ENCODE measurements at regions not wholly inside any gene's neighbourhood (a gene's known extent, or its start where the extent isn't known, plus 50 kb on each side); places are given as distances from the start of the nearest gene placed in this dataset.

GRCh38 chr13:24011266-24011665 is 114.0 kb upstream of the C1QTNF9B start:
- Histone ChIP-seq H3K9me3 (no peaks in the 10 kb centered on the region), H3K4me3 (no peak overlapping the region), H3K4me1 (ENCODE audit: low read depth) (no peaks in the 10 kb centered on the region), H3K36me3 (ENCODE audit: low read depth) (no peaks in the 10 kb centered on the region)
- DNase-seq, result no peak
- TF ChIP-seq CTCF (IDR thresholded peaks at IDR 0.05), result no peak
- intact Hi-C loops (cut with DNase I, micrococcal nuclease), result no loop called here
- ATAC-seq, result peak; percentile 6

GRCh38 chr13:24012648-24013047 is 115.3 kb upstream of the C1QTNF9B start:
- H3K9me3 ChIP-seq, result no peaks in the 10 kb centered on the region
- ATAC-seq, result peak; percentile 55
- DNase-seq, result no peak
- intact Hi-C loops (cut with DNase I, micrococcal nuclease), result no loop called here
- no peak overlapping the region for H3K4me3 ChIP-seq
- no peak for TF ChIP-seq CTCF (IDR thresholded peaks at IDR 0.05)
- H3K36me3 ChIP-seq (ENCODE audit: low read depth), result no peaks in the 10 kb centered on the region
- H3K4me1 ChIP-seq (ENCODE audit: low read depth), result no peaks in the 10 kb centered on the region

GRCh38 chr13:24013189-24013588 is 115.9 kb upstream of the C1QTNF9B start:
- intact Hi-C loops (cut with DNase I, micrococcal nuclease), result no loop called here
- DNase-seq, result no peak
- Histone ChIP-seq H3K36me3 (ENCODE audit: low read depth) (no peaks in the 10 kb centered on the region), H3K4me1 (ENCODE audit: low read depth) (no peaks in the 10 kb centered on the region), H3K9me3 (no peaks in the 10 kb centered on the region), H3K4me3 (no peak overlapping the region)
- ATAC-seq, result no peak
- TF ChIP-seq CTCF (IDR thresholded peaks at IDR 0.05), result no peak

GRCh38 chr13:24016046-24016445 is 118.7 kb upstream of the C1QTNF9B start:
- ATAC-seq (no peak), DNase-seq (no peak)
- no peak overlapping the region for H3K4me3 ChIP-seq
- no peaks in the 10 kb centered on the region for H3K4me1 ChIP-seq (ENCODE audit: low read depth)
- H3K36me3 ChIP-seq (ENCODE audit: low read depth), result no peaks in the 10 kb centered on the region
- no peaks in the 10 kb centered on the region for H3K9me3 ChIP-seq
- no peak for TF ChIP-seq CTCF (IDR thresholded peaks at IDR 0.05)
- intact Hi-C loops (cut with DNase I, micrococcal nuclease), result no loop called here

- ATAC-seq (no peak), DNase-seq (no peak)
- no peaks in the 10 kb centered on the region for H3K9me3 ChIP-seq
- no peak overlapping the region for H3K4me3 ChIP-seq
- no peak for TF ChIP-seq CTCF (IDR thresholded peaks at IDR 0.05)
- no peaks in the 10 kb centered on the region for H3K4me1 ChIP-seq (ENCODE audit: low read depth)
- H3K36me3 ChIP-seq (ENCODE audit: low read depth), result no peaks in the 10 kb centered on the region
- intact Hi-C loops (cut with DNase I, micrococcal nuclease), result loop anchor here in 1 of 2 donors (5.0 kb wide), 1 partner anchor 200 kb away; no protein-coding TSS in a partner anchor
Measured at GRCh38 chr13:24022568-24022967, 125.3 kb upstream of the C1QTNF9B start.

GRCh38 chr13:24023073-24023472 is 125.8 kb upstream of the C1QTNF9B start:
- DNase-seq (no peak), ATAC-seq (no peak)
- no peaks in the 10 kb centered on the region for H3K4me1 ChIP-seq (ENCODE audit: low read depth)
- H3K36me3 ChIP-seq (ENCODE audit: low read depth), result no peaks in the 10 kb centered on the region
- H3K4me3 ChIP-seq, result no peak overlapping the region
- no peaks in the 10 kb centered on the region for H3K9me3 ChIP-seq
- intact Hi-C loops (cut with DNase I, micrococcal nuclease), result loop anchor here in 1 of 2 donors (5.0 kb wide), 1 partner anchor 199 kb away; no protein-coding TSS in a partner anchor
- TF ChIP-seq CTCF (IDR thresholded peaks at IDR 0.05), result no peak

Measured in mucosa of descending colon (tissue), 3 donors.